ENCODE measurements at regions not wholly inside any gene's neighbourhood (a gene's known extent, or its start where the extent isn't known, plus 50 kb on each side); places are given as distances from the start of the nearest gene placed in this dataset.

DNA sequence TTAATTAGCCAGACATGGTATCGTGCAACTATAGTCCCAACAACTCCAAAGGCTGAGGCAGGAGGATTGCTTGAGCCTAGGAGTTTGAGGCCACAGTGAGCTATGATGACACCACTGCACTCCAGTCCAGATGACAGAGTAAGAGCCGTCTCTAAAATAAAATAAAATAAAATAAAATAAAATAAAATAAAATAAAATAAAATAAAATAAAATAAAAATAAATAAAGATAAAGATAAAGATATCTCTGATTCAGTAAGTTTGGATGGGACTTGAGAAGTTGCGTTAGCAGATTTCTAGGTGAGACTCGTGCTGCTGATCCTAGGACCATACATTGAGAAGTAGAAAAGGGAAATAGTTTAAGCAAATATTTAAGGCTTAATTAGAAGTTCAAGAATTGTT is 254.8 kb upstream of the FAM241A start:
- 86 to 91% methylated on average over 2 to 4 of the region's 4 CpGs for WGBS, 2 donors (ENCODE audit: low coverage in 1 of 2)

DNA sequence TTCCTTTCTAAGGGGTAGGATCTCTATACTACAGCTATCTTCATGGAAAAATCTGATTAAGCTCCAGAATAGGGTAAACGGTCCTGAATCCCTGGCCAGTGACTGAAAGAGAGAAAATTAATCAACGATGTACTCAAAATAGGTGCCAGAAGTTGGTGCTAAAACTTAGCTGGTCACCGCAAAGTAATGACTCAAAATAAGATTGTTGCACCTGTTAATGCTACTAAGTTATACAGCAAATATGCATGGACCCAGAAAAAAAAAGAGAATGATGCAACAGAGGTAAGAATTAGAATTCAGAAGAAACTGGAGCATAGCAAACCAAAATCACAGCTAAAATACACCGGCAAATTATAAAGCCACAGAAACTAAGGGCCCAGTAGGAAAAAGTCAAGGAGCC is 239.7 kb upstream of the FAM241A start:
- Histone ChIP-seq H3K36me3 (no peaks in the 10 kb centered on the region), H3K27ac (no peak overlapping the region), H3K4me1 (no peaks in the 10 kb centered on the region), H3K4me3 (no peak overlapping the region), H3K9me3 (no peaks in the 10 kb centered on the region), H3K27me3 (no peaks in the 10 kb centered on the region)
- TF ChIP-seq POLR2A (IDR thresholded peaks at IDR 0.05) (no peak), POLR2AphosphoS5 (IDR thresholded peaks at IDR 0.05) (no peak), EP300 (IDR thresholded peaks at IDR 0.05) (no peak)
- TF ChIP-seq, protein P1, sequence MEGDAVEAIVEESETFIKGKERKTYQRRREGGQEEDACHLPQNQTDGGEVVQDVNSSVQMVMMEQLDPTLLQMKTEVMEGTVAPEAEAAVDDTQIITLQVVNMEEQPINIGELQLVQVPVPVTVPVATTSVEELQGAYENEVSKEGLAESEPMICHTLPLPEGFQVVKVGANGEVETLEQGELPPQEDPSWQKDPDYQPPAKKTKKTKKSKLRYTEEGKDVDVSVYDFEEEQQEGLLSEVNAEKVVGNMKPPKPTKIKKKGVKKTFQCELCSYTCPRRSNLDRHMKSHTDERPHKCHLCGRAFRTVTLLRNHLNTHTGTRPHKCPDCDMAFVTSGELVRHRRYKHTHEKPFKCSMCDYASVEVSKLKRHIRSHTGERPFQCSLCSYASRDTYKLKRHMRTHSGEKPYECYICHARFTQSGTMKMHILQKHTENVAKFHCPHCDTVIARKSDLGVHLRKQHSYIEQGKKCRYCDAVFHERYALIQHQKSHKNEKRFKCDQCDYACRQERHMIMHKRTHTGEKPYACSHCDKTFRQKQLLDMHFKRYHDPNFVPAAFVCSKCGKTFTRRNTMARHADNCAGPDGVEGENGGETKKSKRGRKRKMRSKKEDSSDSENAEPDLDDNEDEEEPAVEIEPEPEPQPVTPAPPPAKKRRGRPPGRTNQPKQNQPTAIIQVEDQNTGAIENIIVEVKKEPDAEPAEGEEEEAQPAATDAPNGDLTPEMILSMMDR (IDR thresholded peaks at IDR 0.05) = no peak
- ATAC-seq = no peak
- 74 to 79% methylated on average over 4 of the region's 4 CpGs for WGBS, 2 donors (ENCODE audit: low coverage in 1 of 2)

More for the DNA sequence above, 254.8 kb upstream of the FAM241A start:
- ATAC-seq = no peak
- TF ChIP-seq POLR2AphosphoS5 (IDR thresholded peaks at IDR 0.05) (no peak), POLR2A (IDR thresholded peaks at IDR 0.05) (no peak), EP300 (IDR thresholded peaks at IDR 0.05) (no peak)
- TF ChIP-seq, protein P1 (IDR thresholded peaks at IDR 0.05) = no peak
- H3K27ac ChIP-seq = no peak overlapping the region
- H3K4me1 ChIP-seq = no peaks in the 10 kb centered on the region
- H3K36me3 ChIP-seq = no peaks in the 10 kb centered on the region
- H3K4me3 ChIP-seq = no peak overlapping the region
- H3K9me3 ChIP-seq = no peaks in the 10 kb centered on the region
- no peaks in the 10 kb centered on the region for H3K27me3 ChIP-seq

DNA sequence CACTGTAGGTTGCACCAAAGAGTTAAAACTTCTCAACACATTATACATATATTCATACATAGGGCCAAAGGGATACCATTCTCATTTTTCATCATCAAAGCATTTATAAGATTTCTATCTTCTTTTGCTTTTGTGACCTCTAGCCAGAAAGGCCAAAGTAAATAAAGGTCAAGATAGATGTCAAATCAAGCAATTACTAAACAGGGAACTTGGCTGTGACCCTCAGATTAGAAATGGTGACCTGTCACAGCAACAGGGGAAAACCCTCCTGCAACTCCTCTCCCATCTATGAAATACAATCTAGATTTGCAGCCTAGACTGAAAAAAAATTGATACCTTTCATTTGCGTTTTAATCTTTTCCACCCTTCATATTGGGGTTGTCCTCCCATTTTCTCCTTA is 225.6 kb upstream of the FAM241A start:
- H3K9me3 ChIP-seq = peaks cover 0 to 6% (median 0%) of the 10 kb centered on the region in 3 donors
- H3K4me1 ChIP-seq = no peaks in the 10 kb centered on the region
- 92 to 93% methylated on average over 1 of the region's 1 CpG for WGBS, 2 donors (ENCODE audit: low coverage in 1 of 2)

DNA sequence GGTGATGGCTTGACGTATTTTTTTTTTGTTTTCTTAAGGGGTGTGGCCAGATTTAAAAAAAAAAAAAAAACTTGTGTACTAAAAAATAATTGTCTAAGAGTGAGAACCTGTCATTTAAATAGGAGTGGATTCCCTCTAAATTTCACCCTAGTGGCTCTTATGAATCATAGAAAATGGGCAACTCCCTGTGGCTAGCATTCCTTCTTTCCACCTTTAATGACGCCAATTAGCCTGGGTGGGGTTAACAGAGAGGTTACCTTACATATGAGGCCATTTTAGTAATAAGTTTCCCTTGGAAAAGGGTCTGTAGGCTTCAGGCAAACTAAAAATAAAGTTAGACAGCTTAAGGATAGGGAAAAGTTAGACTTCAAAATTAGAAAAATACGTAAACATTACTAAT is 223.5 kb upstream of the FAM241A start:
- TF ChIP-seq, protein P1 (IDR thresholded peaks at IDR 0.05) = no peak
- TF ChIP-seq EP300 (IDR thresholded peaks at IDR 0.05) (no peak), POLR2AphosphoS5 (IDR thresholded peaks at IDR 0.05) (no peak)
- WGBS, 2 donors (ENCODE audit: low coverage in 1 of 2) = 72 to 85% methylated on average over 3 of the region's 3 CpGs
- no peaks in the 10 kb centered on the region for H3K36me3 ChIP-seq
- H3K4me3 ChIP-seq = no peak overlapping the region
- H3K27me3 ChIP-seq = no peaks in the 10 kb centered on the region
- H3K4me1 ChIP-seq = no peaks in the 10 kb centered on the region
- no peak overlapping the region for H3K27ac ChIP-seq
- ATAC-seq = no peak
- H3K9me3 ChIP-seq = no peaks in the 10 kb centered on the region

More for the DNA sequence above, 225.6 kb upstream of the FAM241A start:
- TF ChIP-seq EP300 (IDR thresholded peaks at IDR 0.05) = no peak
- TF ChIP-seq, protein P1 (IDR thresholded peaks at IDR 0.05) = no peak
- no peak for TF ChIP-seq POLR2A (IDR thresholded peaks at IDR 0.05)
- no peak for TF ChIP-seq POLR2AphosphoS5 (IDR thresholded peaks at IDR 0.05)
- Histone ChIP-seq H3K36me3 (no peaks in the 10 kb centered on the region), H3K4me3 (no peak overlapping the region), H3K27ac (no peak overlapping the region), H3K27me3 (no peaks in the 10 kb centered on the region)
- no peak for ATAC-seq

DNA sequence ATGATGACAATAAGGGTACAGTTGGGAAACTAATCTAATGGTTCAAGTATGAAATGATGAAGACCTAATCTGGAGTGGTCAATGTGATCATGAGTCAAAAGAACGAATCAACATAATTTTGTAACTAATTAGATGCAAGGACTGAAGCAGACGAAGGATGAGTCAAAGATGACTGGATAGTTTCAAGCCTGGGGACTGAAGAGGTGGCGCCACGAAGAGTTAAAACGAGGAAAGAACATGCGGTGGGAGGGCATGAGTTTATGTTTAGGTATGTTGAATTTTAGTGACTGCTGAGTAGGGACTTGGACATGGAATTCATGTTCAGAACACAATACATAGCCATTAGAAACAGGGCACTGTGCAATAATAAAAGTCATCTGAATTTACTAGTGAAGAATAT is 221.5 kb upstream of the FAM241A start:
- 83 to 84% methylated on average over 6 of the region's 6 CpGs for WGBS, 2 donors (ENCODE audit: low coverage in 1 of 2)
- H3K4me3 ChIP-seq = no peak overlapping the region

More for the DNA sequence above, 221.5 kb upstream of the FAM241A start:
- Histone ChIP-seq H3K27ac (no peak overlapping the region), H3K4me1 (no peaks in the 10 kb centered on the region), H3K27me3 (no peaks in the 10 kb centered on the region), H3K36me3 (no peaks in the 10 kb centered on the region), H3K9me3 (no peaks in the 10 kb centered on the region)
- no peak for ATAC-seq
- TF ChIP-seq POLR2A (IDR thresholded peaks at IDR 0.05) (no peak), EP300 (IDR thresholded peaks at IDR 0.05) (no peak), POLR2AphosphoS5 (IDR thresholded peaks at IDR 0.05) (no peak)
- TF ChIP-seq, protein P1 (IDR thresholded peaks at IDR 0.05) = no peak
